ENCODE measurements at regions not wholly inside any gene's neighbourhood (a gene's known extent, or its start where the extent isn't known, plus 50 kb on each side); places are given as distances from the start of the nearest gene placed in this dataset.
A peak's percentile ranks its signal among the peaks of the same experiment; 100 is the strongest.

- Histone ChIP-seq H2BK20ac (ENCODE audit: low read depth, low read length) (no peak overlapping the region), H2BK15ac (ENCODE audit: low read depth, low read length) (no peak overlapping the region), H3K79me1 (ENCODE audit: low read depth in 1 of 2, low read length in 2 of 2) (no peaks in the 10 kb centered on the region), H2BK5ac (ENCODE audit: low read depth, low read length, poor library complexity, severe bottlenecking) (no peak overlapping the region), H3K18ac (ENCODE audit: low read depth, low read length) (no peak overlapping the region), H3K27ac (ENCODE audit: insufficient read depth, low read length) (no peak overlapping the region), H2AK5ac (ENCODE audit: low read depth, low read length) (no peak overlapping the region), H4K91ac (ENCODE audit: insufficient read depth, low read depth, low read length) (no peak overlapping the region), H3K4me2 (ENCODE audit: low read depth, low read length) (no peak overlapping the region), H3K4ac (ENCODE audit: low read depth, low read length) (no peak overlapping the region), H3K36me3 (ENCODE audit: control insufficient read depth, insufficient read depth, low read length) (no peaks in the 10 kb centered on the region), H3K23ac (ENCODE audit: low read depth, low read length) (no peak overlapping the region), H3K4me3 (ENCODE audit: insufficient read depth, low read depth, low read length) (no peak overlapping the region), H4K8ac (ENCODE audit: low read depth in 2 of 2, low read length in 2 of 2) (no peak overlapping the region), H3K4me1 (ENCODE audit: control insufficient read depth, insufficient read depth, low read length) (no peaks in the 10 kb centered on the region), H2AFZ (replicated peaks; ENCODE audit: low read length, poor library complexity) (no peak overlapping the region), H3K27me3 (ENCODE audit: control insufficient read depth, insufficient read depth, low read length) (no peaks in the 10 kb centered on the region), H2BK120ac (ENCODE audit: low read depth, low read length) (no peak overlapping the region), H3K56ac (ENCODE audit: extremely low read depth, insufficient read depth, low read length) (no peak overlapping the region), H3K9ac (ENCODE audit: low read depth, low read length) (no peak overlapping the region), H3K9me3 (ENCODE audit: control insufficient read depth, insufficient read depth, low read length) (no peaks in the 10 kb centered on the region), H4K5ac (ENCODE audit: low read depth, low read length) (no peak overlapping the region), H3K9me1 (ENCODE audit: insufficient read depth, low read length) (no peaks in the 10 kb centered on the region), H2AK9ac (replicated peaks; ENCODE audit: low read depth, low read length, poor library complexity) (no peak overlapping the region), H4K20me1 (ENCODE audit: insufficient read depth, low read length) (no peaks in the 10 kb centered on the region), H3K14ac (replicated peaks; ENCODE audit: low read depth, low read length) (no peak overlapping the region)
- ChIA-PET CTCF (no interaction called here), POLR2A (ENCODE audit: unreplicated experiment) (no interaction called here)
- dilution Hi-C loops (cut with HindIII; ENCODE audit: low sequenced_read_pairs, unreplicated experiment) = no loop called here
- BruUV-seq (replicated peaks) = no TSS peak
- TF ChIP-seq FOS (IDR thresholded peaks at IDR 0.05; ENCODE audit: low read depth, low read length) (peak; percentile 31; the same call in 1 of the 2 replicates), CEBPB (IDR thresholded peaks at IDR 0.05; ENCODE audit: low read depth, low read length) (no peak)
- DNase-seq (no peak), ATAC-seq (ENCODE audit: low read depth) (no peak)
- intact Hi-C loops (cut with micrococcal nuclease) = no loop called here
- no CpG with 5 or more reads among the region's 2 CpGs for WGBS, 2 experiments (ENCODE audit: extremely low coverage in 2 of 2, insufficient read length in 1 of 2)
- in situ Hi-C loops (cut with MboI; ENCODE audit: low sequenced_read_pairs) = no loop called here
Measured at GRCh38 chr9:12604164-12604821, 88.9 kb upstream of the TYRP1 start.

Measured in IMR-90 (cell line).